GM23338 (cell line): ENCODE measurements at regions not wholly inside any gene's neighbourhood (a gene's known extent, or its start where the extent isn't known, plus 50 kb on each side); places are given as distances from the start of the nearest gene placed in this dataset.

ENCODE experiments used
- ATAC-seq: fragments of 200-7000 bp; cut with Tn5 transposase; 3 replicates; pipeline ENCODE4 v1.9.1; 2020
- DNase-seq: peaks from one replicate; pipeline ENCODE4 v3.0.0-alpha.2; 2015; ENCODE audit warnings: low spot score
- H2AFZ ChIP-seq: fragments of 200-600 bp; sonication (generic); 2 replicates; pipeline ENCODE4 v1.8.0; 2016; ENCODE audit warnings: antibody characterized with exemption, mild to moderate bottlenecking, moderate library complexity
- H3F3A ChIP-seq: fragments of 200-600 bp; sonication (generic); replicated peaks from 2 replicates; pipeline ENCODE4 v1.8.0; 2017; ENCODE audit warnings: antibody characterized with exemption, mixed run types, low read depth
- H3K27ac ChIP-seq: fragments of 200-600 bp; sonication (generic); 2 replicates; pipeline ENCODE4 v1.6.1; 2016; ENCODE audit warnings: low read depth
- H3K27me3 ChIP-seq: fragments of 200-600 bp; sonication (generic); 2 replicates; pipeline ENCODE4 v1.8.0; 2016; ENCODE audit warnings: mild to moderate bottlenecking, mixed run types, moderate library complexity; ENCODE audit not compliant: insufficient read depth
- H3K36me3 ChIP-seq: fragments of 200-600 bp; sonication (generic); 2 replicates; pipeline ENCODE4 v1.8.0; 2016; ENCODE audit warnings: mild to moderate bottlenecking; ENCODE audit not compliant: insufficient read depth
- H3K4me1 ChIP-seq: fragments of 200-600 bp; sonication (generic); 2 replicates; pipeline ENCODE4 v1.8.0; 2016; ENCODE audit warnings: mild to moderate bottlenecking, moderate library complexity; ENCODE audit not compliant: insufficient read depth
- H3K4me2 ChIP-seq: fragments of 200-600 bp; sonication (generic); 2 replicates; pipeline ENCODE4 v1.7.1; 2017; ENCODE audit warnings: mixed run types
- H3K4me3 ChIP-seq: fragments of 200-600 bp; sonication (generic); 2 replicates; pipeline ENCODE4 v1.6.1; 2016; ENCODE audit warnings: mixed run types
- H3K79me2 ChIP-seq: fragments of 200-600 bp; sonication (generic); replicated peaks from 2 replicates; pipeline ENCODE4 v1.8.0; 2017; ENCODE audit warnings: mild to moderate bottlenecking; ENCODE audit not compliant: insufficient read depth
- H3K9me2 ChIP-seq: fragments of 200-600 bp; sonication (generic); 2 replicates; pipeline ENCODE4 v1.8.0; 2017; ENCODE audit not compliant: insufficient read depth
- H4K20me1 ChIP-seq: fragments of 200-600 bp; sonication (generic); replicated peaks from 2 replicates; pipeline ENCODE4 v1.8.0; 2017; ENCODE audit warnings: mild to moderate bottlenecking; ENCODE audit not compliant: insufficient read depth
- H3K27ac Mint-ChIP-seq: 2 replicates; pipeline ENCODE4 v1.8.0; 2020; ENCODE audit warnings: inconsistent platforms, mild to moderate bottlenecking, moderate library complexity, mixed read lengths
- H3K27me3 Mint-ChIP-seq: 3 replicates; pipeline ENCODE4 v1.8.0; 2022; ENCODE audit warnings: low read depth, mild to moderate bottlenecking, moderate library complexity, mixed read lengths, inconsistent platforms; ENCODE audit not compliant: insufficient read depth, poor library complexity
- H3K36me3 Mint-ChIP-seq: 3 replicates; pipeline ENCODE4 v1.8.0; 2021; ENCODE audit warnings: low read depth, mild to moderate bottlenecking, inconsistent platforms, moderate library complexity, mixed read lengths
- H3K4me1 Mint-ChIP-seq: 3 replicates; pipeline ENCODE4 v1.8.0; 2020; ENCODE audit warnings: mild to moderate bottlenecking, inconsistent platforms, mixed read lengths
- H3K4me3 Mint-ChIP-seq: 3 replicates; pipeline ENCODE4 v1.8.0; 2021; ENCODE audit warnings: moderate library complexity, mild to moderate bottlenecking, inconsistent platforms, mixed read lengths
- H3K9me3 Mint-ChIP-seq: 3 replicates; pipeline ENCODE4 v1.8.0; 2020; ENCODE audit warnings: moderate library complexity, mild to moderate bottlenecking, inconsistent platforms, mixed read lengths
- CREB1 ChIP-seq: fragments of 250-450 bp; sonication (Bioruptor Pico); IDR thresholded peaks from 2 replicates; pipeline ENCODE4 v1.5.0; 2020; ENCODE audit warnings: low read depth, mild to moderate bottlenecking, moderate library complexity
- CTCF ChIP-seq, 2 experiments: fragments of 200-600 bp in 1 of 2; sonication (generic) in 1 of 2; conservative IDR thresholded peaks; 2 replicates each; pipeline versions ENCODE4 v1.5.1 to v1.6.1; 2016 to 2017; ENCODE audit warnings: antibody characterized with exemption in 2 of 2, low read depth in 2 of 2, mild to moderate bottlenecking in 2 of 2, moderate library complexity in 1 of 2
- EZH2 ChIP-seq: fragments of 200-600 bp; sonication (generic); IDR thresholded peaks from one replicate; pipeline ENCODE4 v1.8.0; 2017; ENCODE audit warnings: antibody characterized with exemption, mild to moderate bottlenecking, low read depth; ENCODE audit not compliant: unreplicated experiment
- EZH2phosphoT487 ChIP-seq: fragments of 200-600 bp; sonication (generic); IDR thresholded peaks from one replicate; pipeline ENCODE4 v1.8.1; 2018; ENCODE audit warnings: antibody characterized with exemption; ENCODE audit not compliant: unreplicated experiment
- JUNB ChIP-seq: IDR thresholded peaks from one replicate; pipeline ENCODE4 v1.6.1; 2016; ENCODE audit warnings: antibody characterized with exemption; ENCODE audit not compliant: unreplicated experiment
- NANOG ChIP-seq: IDR thresholded peaks from 2 replicates; pipeline ENCODE4 v1.6.1; 2016; ENCODE audit warnings: antibody characterized with exemption, borderline replicate concordance
- POLR2AphosphoS5 ChIP-seq: IDR thresholded peaks from 2 replicates; pipeline ENCODE4 v1.6.1; 2016; ENCODE audit warnings: antibody characterized with exemption, low read depth
- REST ChIP-seq: IDR thresholded peaks from one replicate; pipeline ENCODE4 v1.6.1; 2018; ENCODE audit warnings: antibody characterized with exemption; ENCODE audit not compliant: unreplicated experiment
- STAT1 ChIP-seq: IDR thresholded peaks from one replicate; pipeline ENCODE4 v1.6.1; 2016; ENCODE audit warnings: antibody characterized with exemption; ENCODE audit not compliant: unreplicated experiment
- ZNF114 ChIP-seq: fragments of 250-450 bp; sonication (Bioruptor Pico); IDR thresholded peaks from 2 replicates; pipeline ENCODE4 v1.5.0; 2020; ENCODE audit warnings: mild to moderate bottlenecking, moderate library complexity
- ZNF331 ChIP-seq: fragments of 250-450 bp; sonication (Bioruptor Pico); IDR thresholded peaks from 2 replicates; pipeline ENCODE4 v1.5.0; 2020; ENCODE audit warnings: low read depth, mild to moderate bottlenecking, moderate library complexity
- ZNF462 ChIP-seq: fragments of 250-450 bp; sonication (Bioruptor Pico); IDR thresholded peaks from 2 replicates; pipeline ENCODE4 v1.5.0; 2020; ENCODE audit warnings: mild to moderate bottlenecking, moderate library complexity
- TF ChIP-seq, protein P1 (sequence below): IDR thresholded peaks from 2 replicates; pipeline ENCODE4 v1.6.1; 2016; ENCODE audit warnings: antibody characterized with exemption

- no peaks in the 10 kb centered on the region for H3K27me3 ChIP-seq
- H3K9me2 ChIP-seq: no peaks in the 10 kb centered on the region
- H3K4me2 ChIP-seq: no peak overlapping the region
- ATAC-seq: no peak
- no peaks in the 10 kb centered on the region for H3K27me3 Mint-ChIP-seq
- H3K27ac ChIP-seq: no peak overlapping the region
- no peaks in the 10 kb centered on the region for H3K9me3 Mint-ChIP-seq
- no peaks in the 10 kb centered on the region for H3K36me3 ChIP-seq
- H3K4me1 ChIP-seq: no peaks in the 10 kb centered on the region
- no peaks in the 10 kb centered on the region for H3K36me3 Mint-ChIP-seq
- DNase-seq: no peak
- H4K20me1 ChIP-seq: no peaks in the 10 kb centered on the region
- no peaks in the 10 kb centered on the region for H3F3A ChIP-seq
- no peaks in the 10 kb centered on the region; the same call in 2 of the 3 replicates for H3K4me1 Mint-ChIP-seq
- no peak overlapping the region for H3K27ac Mint-ChIP-seq
- H2AFZ ChIP-seq: no peak overlapping the region
- H3K79me2 ChIP-seq: no peaks in the 10 kb centered on the region
- no peak overlapping the region for H3K4me3 Mint-ChIP-seq
- no peak for TF ChIP-seq ZNF114 (CRISPR knock-in tag)
- TF ChIP-seq ZNF331 (CRISPR knock-in tag): no peak
- no peak for TF ChIP-seq POLR2AphosphoS5
- no peak for TF ChIP-seq JUNB
- no peak for TF ChIP-seq ZNF462 (CRISPR knock-in tag)
- TF ChIP-seq REST: no peak
- no peak for TF ChIP-seq STAT1
- no peak for TF ChIP-seq NANOG
- TF ChIP-seq CREB1: no peak
- TF ChIP-seq CTCF (conservative IDR thresholded peaks at IDR 0.05; ENCODE audit: low read depth in 2 of 2): no peak
- TF ChIP-seq EZH2: no peak
- TF ChIP-seq, protein P1, sequence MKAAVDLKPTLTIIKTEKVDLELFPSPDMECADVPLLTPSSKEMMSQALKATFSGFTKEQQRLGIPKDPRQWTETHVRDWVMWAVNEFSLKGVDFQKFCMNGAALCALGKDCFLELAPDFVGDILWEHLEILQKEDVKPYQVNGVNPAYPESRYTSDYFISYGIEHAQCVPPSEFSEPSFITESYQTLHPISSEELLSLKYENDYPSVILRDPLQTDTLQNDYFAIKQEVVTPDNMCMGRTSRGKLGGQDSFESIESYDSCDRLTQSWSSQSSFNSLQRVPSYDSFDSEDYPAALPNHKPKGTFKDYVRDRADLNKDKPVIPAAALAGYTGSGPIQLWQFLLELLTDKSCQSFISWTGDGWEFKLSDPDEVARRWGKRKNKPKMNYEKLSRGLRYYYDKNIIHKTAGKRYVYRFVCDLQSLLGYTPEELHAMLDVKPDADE: no peak
- no peak for TF ChIP-seq EZH2phosphoT487
- no peak overlapping the region for H3K4me3 ChIP-seq
These were observed 584.7 kb downstream of the EBF1 start for GRCh38 chr5:158514986-158515359.
